ENCODE measurements at regions not wholly inside any gene's neighbourhood (a gene's known extent, or its start where the extent isn't known, plus 50 kb on each side); places are given as distances from the start of the nearest gene placed in this dataset.

DNA sequence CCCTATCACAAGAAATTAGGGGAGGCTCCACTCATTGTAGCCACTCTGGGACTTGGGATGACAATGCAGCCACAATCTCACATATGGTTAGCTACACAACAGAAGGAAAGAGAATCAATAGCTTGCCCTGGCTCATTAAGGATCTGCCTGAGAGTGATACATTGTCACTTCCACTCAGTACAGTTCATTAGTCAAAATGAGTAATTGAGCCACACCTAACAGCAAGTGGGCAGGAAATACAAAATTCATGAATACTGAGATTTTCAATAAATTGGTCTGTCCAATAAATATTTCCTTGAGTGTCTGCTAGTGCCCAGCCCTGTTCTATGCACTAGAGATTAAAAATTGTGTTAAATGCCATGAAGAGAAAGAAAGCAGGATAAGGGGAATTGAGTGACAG, 231.3 kb upstream of the NR4A3 start:
- DNase-seq (ENCODE audit: low spot score), result no peak

DNA sequence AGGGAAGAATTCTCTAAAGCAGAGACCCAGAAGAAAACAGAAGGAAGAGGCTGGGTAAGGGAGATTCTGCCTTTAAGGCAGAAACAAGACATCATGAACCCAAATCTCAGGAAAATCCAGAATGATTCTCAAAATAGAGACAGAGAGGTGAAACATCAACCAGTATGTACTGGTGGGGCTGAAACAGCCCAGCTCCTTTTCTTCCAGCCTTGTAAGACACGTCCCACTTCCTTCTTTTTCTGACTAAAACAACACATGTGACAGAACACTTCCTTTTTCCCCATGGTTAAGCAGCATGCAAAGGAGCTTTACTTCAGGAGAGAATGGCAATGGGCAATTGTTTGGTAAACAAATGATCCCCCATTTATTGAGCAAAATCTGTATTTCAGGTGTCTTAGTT, 230.8 kb upstream of the NR4A3 start:
- no peak for DNase-seq (ENCODE audit: low spot score)

DNA sequence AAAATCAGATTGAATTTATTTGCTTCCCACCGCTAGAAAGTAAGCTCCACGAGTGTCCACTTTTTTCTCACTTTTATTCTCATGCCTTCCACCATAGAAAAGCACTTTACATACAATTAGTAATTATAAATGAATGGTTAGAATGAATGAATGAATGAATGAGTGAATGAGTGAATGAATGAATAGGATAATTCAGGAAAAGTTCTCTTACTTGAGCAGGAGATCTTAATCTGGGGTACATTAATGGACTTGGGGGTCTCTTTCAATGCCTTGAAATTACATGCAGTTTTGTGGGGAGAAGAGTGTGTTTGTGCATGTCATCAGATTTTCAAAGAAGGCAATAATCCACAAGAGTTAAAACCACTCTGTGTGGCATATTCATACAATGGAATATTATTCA, 229.9 kb upstream of the NR4A3 start:
- no peak for DNase-seq (ENCODE audit: low spot score)

DNA sequence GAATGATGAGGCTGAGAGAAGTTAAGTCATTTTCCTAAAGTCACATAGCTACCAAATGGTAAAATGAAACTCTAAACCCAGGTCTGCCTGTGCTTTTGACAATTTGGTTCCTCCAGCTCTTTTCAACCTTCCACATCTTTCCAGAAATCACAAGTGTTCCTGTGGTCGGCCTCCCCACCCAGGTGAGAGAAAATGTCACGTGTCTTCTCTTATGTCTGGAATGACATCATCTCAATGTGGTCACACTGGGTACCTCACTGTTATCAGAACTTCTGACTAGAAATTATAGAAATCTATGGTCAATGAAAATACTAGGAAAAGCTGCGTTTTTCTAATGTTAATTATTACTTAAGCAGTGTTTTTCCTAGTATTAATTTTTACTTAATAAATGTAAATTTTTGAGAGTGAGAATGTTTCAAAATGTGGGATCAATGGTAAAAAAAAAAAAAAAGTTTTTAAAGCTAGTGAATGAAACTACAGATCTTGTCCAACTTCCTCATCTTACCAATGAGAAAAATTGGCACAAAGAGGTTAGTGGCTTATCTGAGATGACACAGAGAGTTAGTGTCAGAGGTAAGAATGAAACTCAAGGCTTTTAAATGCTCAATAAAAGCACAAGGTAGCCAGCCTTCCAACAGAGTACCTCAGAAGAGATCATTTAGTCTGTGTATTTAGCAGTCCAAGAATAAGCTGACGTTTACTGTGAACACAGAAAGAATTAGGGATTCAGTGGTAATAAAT, 228.7 kb upstream of the NR4A3 start:
- DNase-seq (ENCODE audit: low spot score), result no peak

DNA sequence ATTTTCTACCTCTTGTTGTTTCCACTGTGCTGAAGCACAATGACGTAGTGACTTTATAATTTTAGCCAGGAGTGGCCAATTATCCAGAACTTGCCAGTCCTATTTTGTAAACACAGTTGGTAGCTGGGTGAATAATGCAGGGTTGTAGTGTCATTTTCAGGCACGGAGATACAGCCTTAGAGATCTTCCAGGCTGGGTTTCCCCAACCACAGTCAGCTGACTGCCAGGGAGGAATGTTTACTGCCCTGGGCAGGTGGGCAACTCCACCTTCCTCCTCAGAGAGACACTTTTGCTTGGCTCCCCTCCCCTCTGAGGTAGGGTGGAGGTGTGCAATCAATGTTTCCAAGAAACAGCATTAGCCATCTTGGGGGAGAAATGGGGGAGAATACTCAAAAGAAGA, 228.1 kb upstream of the NR4A3 start:
- no peak for DNase-seq (ENCODE audit: low spot score)

DNA sequence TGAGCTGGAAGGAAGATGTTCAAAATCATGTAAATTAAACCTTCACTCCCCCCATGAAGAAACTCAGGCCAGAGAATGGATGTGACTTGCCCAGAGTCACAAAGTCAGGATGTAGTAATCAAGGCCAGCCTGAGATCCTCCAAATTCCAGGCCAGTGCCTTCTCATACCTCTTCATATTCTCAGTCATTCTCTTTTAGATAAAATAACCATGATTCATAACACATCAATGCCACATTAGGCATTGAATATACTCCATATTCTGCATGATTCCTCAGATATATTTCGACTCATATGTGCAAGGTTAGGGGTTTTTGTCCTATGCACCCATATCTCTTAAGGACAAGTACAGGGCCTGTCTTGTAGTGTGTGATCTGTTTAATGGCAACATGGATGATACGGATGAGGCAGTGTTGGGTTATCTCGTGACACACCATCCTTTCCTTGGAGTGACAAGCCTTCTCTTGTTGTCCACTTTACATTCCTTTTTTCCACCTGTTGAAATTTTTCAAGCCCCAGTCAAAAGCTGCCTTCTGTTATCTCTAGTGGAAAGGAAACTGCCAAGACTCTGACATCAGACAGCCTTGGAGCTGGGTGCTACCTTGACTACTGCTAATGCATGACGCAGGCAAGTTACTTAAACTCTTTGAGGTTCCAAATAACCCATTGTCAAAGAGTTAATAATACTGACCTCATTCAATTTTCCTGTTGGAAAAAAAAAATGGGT, 227.5 kb upstream of the NR4A3 start:
- DNase-seq (ENCODE audit: low spot score), result no peak

DNA sequence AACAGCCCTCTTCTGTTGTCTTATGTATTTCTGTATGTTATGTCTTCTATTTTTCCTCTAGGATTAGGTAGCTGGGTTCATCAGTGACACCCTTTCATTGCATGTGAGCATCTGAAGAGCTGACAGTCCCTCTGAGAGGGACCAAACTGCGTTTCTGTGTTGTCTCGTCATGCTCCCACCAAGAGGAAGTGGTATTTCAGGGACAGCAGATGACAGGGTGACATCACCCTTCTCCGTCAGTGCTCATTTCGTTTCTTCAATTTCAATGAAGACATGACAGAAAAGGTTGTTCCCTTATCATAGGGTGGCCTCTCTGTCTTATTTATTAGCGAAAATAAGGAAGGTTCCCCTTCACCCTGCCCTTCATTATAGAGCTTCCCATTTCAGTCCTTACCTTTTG, 225.9 kb upstream of the NR4A3 start:
- DNase-seq (ENCODE audit: low spot score), result no peak

DNA sequence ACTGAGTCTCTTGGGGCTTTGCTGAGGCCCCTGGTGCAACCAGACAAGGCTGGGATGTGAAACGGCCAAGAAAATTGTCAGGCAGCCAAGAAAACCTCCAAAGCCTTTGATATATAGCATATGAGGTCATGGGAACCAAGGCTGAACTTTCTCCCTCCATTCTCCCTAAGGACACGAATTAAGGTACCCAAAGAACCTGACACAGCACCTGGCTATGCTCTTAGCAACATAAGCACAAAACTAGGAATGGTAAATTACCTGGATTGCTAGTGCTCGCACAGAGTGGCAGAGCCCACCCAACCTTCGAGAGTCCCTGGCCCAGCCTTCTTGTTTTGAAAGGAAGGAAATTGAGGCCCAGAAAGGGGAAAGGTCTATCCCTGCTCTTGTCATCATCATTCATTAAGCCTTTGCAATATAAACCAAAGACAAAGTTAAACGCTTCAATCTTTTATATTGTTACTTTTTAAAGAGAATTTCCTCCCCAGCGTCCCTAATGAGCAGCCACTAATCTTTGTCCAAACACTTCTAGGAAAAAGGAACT, 220.0 kb upstream of the NR4A3 start:
- no peak for DNase-seq (ENCODE audit: low spot score)

DNA sequence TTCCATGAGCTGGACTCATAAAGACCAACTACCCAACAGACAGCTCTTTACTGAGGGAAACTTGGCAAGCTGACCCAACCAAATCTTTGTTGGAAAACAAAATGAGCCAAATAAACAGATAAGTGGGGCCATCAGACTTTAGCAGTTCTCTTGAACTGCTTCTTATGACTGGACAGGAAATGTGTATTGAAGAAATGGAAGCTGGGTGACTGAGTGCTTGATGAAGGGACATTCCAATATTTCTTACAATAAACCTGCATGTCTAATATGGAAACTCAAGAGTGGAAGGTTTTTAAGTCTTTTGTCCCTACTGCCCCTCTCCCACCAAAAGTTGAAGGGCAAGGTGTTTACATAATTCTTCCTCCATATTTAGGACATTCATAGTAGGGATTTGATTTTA, 218.8 kb upstream of the NR4A3 start:
- no peak for DNase-seq (ENCODE audit: low spot score)

DNA sequence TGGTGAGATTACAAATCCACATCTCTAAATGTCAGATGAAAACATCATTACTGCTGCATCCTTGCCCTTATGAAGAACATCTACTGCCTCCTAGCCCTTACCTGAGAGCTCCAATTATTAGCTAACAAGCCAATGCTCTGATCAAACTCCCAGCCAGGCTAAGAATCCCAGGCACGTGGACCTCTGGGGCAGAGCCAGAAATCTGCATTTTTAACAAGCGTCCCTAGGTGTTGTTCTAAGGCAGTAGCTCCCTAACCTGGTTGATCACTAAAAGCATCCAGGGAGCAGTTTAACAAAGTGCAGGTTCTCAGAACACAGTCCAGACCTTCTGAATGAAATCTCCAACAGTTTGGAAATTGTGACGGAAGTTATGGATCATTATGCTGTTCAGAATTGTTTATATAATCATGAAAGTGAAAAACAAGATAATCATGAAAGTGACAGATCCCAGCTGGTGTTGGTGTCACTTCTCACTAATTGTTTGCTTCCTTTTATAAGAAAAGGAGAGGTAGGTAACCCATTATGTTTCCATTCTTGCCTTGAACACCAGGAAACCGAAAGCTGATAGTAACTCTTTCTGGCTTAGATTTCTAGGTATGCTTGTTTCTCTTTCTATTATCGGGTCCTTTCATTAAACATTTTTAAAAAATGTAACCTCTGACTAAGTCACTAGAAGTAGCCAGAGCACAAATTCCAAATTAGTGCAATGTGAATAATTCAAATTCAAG, 216.5 kb upstream of the NR4A3 start:
- no peak for DNase-seq (ENCODE audit: low spot score)

DNA sequence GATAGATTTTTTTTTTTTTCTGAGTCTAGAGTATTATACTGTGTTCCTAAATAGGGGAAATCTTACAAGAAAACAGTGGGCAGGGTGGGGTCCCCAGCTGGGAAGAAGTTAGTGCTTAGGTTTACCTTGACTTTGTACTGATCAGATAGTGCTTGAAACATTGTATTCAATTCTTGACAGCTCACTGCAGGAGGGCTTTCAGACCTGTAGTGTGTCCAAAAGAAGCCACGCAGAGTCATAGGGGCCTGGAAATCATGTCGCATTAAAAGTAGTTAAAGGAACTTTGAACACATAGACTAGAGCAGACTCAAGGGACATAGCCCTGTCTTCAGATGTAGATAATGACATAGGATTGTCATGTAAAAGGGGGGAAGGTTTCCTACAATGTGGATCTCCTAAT, 215.4 kb upstream of the NR4A3 start:
- DNase-seq (ENCODE audit: low spot score), result no peak

DNA sequence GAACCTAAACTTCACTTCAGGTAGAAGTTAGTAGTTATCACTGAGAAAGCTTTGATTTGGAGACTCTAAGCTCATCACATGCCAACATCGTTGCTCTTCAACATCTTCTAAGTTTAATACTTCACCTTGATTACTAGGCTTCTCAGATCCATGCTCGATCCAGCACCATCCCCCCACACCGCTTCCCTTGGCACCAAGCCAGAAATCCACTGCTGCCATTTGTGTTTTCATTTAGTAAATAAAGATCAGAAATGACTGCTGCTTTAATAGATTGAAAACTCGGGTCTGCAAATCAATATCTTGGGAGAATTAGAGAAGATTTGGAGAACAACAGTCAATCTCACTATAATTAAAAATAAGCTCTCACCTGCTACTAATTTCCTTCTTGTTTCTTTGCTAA, 214.7 kb upstream of the NR4A3 start:
- no peak for DNase-seq (ENCODE audit: low spot score)

DNA sequence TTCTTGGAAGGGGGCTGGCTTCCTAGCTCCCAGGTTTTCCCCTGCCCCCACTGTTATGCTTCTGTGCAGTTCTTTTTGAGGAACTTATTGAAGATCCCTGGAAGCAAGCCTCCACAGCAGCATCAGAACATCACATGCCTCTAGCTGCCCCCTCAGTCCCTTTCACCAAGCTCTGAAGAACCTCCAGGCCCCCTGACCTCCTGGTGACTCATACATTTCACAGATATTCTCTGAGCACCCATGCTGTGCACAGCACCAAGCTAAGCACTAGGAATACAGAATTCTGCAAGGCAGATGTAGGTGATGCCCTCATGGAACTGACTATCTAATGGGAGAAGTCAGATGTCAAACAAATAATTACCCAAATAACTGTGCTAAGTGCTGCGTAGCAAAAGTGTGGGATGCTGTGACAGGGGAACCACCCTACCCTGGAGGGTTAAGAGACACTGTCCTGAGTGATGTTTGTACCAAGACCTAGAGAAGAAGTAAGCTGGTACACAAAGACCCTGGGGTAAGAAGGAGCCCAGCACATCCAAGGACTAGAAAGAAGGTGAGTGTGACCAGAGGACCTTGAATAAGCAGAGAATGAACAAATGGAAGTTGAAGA, 213.7 kb upstream of the NR4A3 start:
- DNase-seq (ENCODE audit: low spot score), result no peak

DNA sequence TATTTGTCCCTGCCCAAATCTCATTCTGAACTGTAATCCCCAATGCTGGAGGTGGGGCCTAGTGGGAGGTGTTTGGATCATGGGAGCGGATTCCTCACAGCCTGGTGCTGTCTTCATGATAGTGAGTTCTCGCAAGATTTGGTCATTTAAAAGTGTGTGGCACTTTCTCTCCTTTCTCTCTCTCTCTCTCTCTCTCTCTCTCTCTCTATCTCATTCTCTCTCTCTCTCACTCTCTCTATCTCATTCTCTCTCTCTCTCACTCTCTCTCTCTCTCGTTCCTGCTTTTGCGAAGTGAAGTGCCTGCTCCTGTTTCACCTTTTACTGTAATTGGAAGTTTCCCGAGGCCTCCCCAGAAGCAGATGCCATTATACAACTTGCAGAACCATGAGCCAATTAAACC, 207.3 kb upstream of the NR4A3 start:
- DNase-seq (ENCODE audit: low spot score), result no peak

DNA sequence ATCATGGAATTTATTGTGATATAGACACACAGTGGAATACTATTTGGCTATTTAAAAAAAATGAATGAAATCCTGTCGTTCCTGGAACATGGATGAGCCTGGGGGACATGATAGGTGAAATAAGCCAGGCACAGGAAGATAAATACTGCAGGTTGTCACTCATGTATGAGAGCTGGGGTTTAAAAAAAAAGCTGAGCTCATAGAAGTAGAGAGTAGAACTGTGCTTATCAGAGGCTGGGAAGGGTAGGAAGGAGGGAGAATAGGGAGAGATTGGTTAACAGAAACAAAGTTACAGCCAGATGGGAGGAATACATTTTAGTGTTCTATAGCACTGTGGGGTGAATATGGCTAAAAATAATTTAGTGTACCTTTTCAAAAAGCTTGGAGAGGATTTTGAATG, 200.6 kb upstream of the NR4A3 start:
- no peak for DNase-seq (ENCODE audit: low spot score)

DNA sequence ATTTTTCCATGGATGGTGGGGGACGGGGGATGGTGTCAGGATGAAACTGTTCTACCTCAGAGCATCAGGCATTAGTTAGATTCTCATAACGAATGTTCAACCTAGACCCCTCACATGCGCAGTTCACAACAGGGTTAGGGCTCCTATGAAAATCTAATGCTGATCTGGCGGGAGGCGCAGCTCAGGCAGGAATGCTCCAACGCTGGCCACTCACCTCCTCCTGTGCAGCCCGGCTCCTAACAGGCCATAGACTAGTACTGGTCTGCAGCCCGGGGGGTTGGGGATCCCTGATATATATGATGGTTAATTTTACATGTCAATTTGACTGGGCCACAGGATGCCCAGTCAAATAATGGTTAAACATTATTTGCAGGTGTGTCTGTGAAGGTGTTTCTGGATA, 199.0 kb upstream of the NR4A3 start:
- no peak for DNase-seq (ENCODE audit: low spot score)

DNA sequence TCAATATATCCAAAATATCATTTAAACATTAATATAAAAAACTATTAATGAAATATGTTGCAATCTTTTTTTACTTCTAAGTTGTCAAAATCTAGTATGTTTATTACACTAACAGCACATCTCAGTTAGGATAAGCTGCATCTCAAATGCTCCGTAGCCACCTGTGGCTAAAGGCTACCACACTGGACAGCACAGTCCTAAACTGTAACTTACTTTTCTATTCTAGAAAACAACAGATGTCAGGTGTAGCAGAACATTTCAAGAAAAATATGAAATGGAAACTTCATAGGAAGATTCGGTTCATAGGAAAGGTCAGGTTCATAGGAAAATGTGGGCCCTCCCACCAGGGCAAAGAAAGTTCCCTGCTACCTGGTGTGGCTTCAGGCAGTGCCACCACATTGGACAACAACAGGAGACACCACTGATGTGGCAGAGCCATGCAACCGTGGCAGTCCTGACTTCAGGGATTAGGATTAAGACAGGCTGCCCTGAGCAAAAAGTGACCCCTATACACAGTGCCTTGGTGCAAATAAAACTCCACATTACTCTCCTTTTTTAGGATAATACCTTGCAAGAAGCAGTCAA, 197.8 kb upstream of the NR4A3 start:
- no peak for DNase-seq (ENCODE audit: low spot score)

DNA sequence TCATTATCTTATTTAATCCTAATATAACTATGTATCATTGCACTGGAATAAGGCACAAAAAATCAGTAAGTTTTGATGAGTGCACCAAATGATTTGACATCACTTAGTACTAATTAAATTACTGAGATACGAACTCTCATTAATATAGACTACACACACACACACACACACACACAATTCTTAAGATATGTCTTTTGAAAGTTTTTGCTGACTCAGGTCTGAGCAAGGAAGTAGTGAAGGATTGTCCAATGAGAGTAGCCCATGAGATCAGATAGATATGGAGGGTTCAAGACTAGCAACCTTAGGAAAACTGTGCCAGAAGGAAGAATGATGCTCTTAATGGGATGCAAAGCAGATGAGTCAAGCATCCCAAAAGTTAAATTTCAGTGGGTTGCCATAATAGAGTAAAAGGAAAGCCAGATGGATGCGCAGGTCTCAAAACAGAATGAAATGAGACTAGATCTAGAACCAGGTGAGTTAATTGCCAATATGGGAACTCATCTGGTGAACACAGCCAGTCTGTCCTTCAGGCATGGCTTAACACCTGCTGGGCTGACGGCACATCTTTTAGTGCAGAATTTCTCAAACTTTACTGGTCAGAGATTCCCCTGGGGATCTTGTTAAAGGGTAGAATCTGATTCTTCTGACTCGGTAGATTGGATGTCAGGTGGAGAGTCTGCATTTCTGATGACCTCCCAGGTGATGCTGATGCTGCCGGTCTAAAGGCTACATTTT, 197.0 kb upstream of the NR4A3 start:
- no peak for DNase-seq (ENCODE audit: low spot score)

DNA sequence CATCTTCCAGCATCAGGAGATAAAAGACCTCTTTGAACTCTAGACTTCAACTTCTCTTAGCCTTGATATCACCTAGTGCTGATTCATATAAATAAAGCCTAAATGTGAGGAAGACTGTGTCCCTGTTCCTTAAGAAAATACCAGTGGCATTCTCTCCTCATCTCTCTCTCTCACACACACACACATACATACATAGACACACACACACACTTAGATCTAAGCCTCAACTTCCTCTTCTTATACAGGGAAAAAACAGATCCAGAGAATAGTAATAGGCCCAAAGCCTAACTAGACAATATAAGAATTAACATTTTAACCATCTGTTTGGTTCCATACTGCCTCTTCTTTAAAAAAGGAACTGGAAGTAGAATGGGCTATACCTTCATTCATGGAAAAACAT, 195.3 kb upstream of the NR4A3 start:
- no peak for DNase-seq (ENCODE audit: low spot score)

DNA sequence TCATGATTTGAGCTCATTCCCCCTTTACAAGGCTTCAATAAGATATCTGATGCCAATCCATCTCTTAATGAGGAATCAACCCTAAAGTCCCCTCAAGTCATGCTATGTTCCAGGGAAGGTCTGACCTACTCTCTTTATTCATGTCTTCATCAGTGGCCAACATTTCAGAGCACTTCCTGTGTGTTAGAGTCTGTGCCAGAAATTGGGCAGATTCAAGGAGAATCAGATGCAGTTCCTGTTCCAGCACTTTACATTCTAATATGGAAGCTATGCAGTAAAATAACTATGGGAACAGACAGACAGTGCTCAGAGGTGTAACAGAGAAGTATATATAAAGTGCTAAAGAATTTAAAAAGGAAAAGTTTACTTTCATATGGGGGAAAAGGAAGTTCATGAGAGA, 193.4 kb upstream of the NR4A3 start:
- DNase-seq (ENCODE audit: low spot score), result no peak

DNA sequence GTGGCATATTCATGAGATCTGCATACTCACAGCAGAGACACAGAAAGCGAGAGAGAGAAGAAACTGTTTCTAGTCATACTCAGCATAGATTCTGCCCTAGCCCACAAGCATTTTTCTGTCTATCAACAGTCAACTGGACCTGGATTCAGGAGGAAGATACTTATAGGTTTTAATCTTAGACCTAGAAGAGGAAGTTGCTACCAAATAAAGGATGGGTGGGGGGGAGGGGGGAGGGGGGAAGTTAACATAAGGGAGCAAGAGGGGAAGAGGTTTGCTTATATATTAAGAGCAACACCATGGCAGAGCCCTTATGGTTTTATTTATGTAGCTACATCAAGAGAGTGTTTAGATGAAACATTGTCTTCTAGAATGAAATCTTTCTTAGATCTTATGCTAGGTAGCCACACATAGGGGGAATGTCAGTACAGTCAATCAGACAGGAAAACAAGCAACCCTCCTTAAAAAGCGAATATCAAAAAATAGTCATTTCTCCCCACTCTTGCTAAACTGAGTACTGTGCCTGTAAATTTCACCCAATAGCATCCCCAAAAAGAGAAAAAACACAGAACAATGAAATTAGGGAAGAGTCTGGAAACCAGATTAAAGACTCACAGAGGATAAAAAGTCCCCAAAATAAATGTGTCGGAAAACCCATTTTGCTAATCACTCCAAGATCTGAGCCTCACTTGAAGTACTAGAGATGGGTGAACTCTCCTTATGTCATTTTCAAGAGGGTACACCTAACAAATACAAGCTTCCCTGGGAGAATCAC, 192.7 kb upstream of the NR4A3 start:
- DNase-seq (ENCODE audit: low spot score), result no peak

All from CD4-positive, alpha-beta T cell treated with Interleukin-2 at 100 ng/mL for 4 hours (primary cell).